Endothelial cell of umbilical vein (primary cell): ENCODE measurements at regions not wholly inside any gene's neighbourhood (a gene's known extent, or its start where the extent isn't known, plus 50 kb on each side); places are given as distances from the start of the nearest gene placed in this dataset.

ENCODE experiments used
- CTCF ChIP-seq, 2 donors: IDR thresholded peaks; 1 replicate in 1 of 2; 2 replicates in 1 of 2; pipeline ENCODE4 v1.5.1; 2011; ENCODE audit warnings: low read length in 2 of 2, mild to moderate bottlenecking in 2 of 2, moderate library complexity in 2 of 2, control low read depth in 1 of 2, inconsistent platforms in 1 of 2, low read depth in 1 of 2; ENCODE audit not compliant: insufficient read depth in 1 of 2; ENCODE audit errors: extremely low read depth in 1 of 2
- POLR2A ChIP-seq: IDR thresholded peaks from 2 replicates; pipeline ENCODE4 v1.6.1; 2012; ENCODE audit warnings: low read depth, mild to moderate bottlenecking, control low read depth, low read length
- POLR2AphosphoS5 ChIP-seq: IDR thresholded peaks from 2 replicates; pipeline ENCODE4 v1.6.1; 2012; ENCODE audit warnings: low read depth, mild to moderate bottlenecking, control low read depth, low read length, moderate library complexity; ENCODE audit not compliant: insufficient read depth

- TF ChIP-seq CTCF (IDR thresholded peaks at IDR 0.05; ENCODE audit: extremely low read depth in 1 of 2, insufficient read depth in 1 of 2, low read depth in 1 of 2, low read length in 2 of 2) (no peak), POLR2AphosphoS5 (no peak), POLR2A (no peak)
Measured at GRCh38 chr7:17242504-17242903, 55.9 kb upstream of the AHR start.
